GM21576 (cell line): ENCODE measurements at regions not wholly inside any gene's neighbourhood (a gene's known extent, or its start where the extent isn't known, plus 50 kb on each side); places are given as distances from the start of the nearest gene placed in this dataset.

Experiments
- ATAC-seq: cut with Tn5 transposase; IDR thresholded peaks from one replicate; pipeline ENCODE4 v1.9.1; 2021; ENCODE audit warnings: mild to moderate bottlenecking, moderate library complexity; ENCODE audit not compliant: unreplicated experiment

DNA sequence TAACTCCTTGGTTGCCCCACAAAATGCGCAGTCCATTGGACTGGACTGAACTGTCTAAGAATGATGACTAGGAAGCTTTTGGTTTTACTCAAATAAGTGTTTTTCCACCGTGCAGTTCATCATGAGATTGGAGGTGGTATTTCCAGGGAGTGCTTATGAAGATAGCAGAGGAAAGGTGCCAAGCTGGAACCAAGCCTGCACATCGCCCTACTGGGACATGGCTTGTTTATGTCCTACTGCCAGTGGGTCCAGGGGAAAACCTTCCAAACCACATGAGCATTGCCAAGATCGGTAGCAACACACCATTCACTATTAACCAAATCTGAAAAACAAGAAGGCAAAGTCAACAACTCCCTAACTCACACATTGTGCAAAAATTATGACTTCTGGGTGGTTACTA lies 54.7 kb upstream of the DSCAM start:
- ATAC-seq: no peak

DNA sequence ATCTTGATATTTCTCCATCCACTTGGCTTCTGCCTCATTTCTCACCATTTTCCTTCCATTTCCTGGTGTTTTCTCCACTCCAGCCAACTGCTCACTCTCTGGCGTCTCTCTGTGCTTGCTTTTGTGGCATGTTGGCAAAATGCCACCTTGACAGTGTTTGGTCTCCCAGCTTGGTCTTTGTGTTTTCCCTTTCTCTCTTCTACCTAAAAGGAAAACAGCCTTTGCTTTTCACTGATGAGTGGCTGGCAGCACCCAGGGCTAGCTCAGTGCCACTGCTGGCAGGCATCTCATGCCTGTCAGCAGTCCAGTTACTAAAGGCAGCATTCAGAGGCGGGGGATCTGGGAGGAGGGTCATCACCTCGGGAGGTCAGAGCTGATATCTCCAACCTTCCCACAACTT lies 55.3 kb upstream of the DSCAM start:
- ATAC-seq: no peak

DNA sequence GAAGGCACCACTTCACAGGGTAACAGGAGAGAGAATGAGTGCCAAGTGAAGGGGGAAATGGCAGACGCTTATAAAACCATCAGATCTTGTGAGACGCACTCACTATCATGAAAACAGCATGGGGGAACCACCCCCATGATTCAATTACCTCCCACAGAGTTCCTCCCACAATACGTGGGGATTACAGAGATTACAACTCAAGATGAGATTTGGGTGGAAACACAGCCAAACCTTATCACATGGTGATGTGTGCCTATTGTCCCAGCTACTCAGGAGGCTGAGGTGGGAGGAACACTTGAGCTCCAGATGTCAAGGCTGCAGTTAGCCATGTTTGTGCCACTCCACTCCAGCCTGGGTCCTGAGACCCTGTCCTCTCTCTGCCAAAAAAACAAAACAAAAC lies 56.0 kb upstream of the DSCAM start:
- no peak for ATAC-seq

DNA sequence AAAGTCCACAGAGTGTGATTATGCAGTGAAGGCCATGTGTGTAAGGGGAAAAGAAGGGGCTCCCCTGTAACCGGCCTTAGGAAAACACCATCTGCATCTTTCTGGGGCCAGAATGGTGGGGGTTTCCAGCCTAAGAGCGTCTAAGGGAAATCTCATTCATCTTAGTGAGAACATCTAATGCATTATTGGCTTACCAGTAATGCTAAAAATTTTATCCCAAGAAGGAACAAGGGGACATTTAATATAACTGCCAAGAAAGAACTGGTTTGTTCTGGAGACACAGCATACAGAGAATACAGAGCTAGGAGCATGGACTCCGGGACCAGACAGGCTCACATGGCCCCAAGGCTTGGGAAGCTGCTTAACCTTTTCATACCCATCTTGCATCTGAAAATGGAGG lies 58.3 kb upstream of the DSCAM start:
- no peak for ATAC-seq

DNA sequence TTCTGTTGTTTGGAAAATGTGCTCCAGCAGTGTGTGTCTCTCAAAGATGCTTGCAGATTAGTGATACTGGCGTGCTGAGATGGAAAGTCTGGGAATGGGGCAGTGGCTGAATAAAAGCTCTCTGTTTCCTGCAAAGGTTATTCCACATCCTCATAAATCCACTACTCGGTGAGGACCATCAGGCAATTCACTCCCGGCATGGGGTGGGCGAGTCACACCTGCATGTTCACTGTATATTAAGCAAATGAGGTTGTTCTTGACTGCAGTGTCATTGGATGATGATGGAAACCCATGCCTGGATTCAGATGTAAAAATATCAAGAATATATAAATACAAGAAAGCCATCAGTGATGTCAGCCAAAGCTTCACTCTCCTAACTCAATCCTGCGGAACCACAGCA lies 65.4 kb upstream of the DSCAM start:
- ATAC-seq: no peak

DNA sequence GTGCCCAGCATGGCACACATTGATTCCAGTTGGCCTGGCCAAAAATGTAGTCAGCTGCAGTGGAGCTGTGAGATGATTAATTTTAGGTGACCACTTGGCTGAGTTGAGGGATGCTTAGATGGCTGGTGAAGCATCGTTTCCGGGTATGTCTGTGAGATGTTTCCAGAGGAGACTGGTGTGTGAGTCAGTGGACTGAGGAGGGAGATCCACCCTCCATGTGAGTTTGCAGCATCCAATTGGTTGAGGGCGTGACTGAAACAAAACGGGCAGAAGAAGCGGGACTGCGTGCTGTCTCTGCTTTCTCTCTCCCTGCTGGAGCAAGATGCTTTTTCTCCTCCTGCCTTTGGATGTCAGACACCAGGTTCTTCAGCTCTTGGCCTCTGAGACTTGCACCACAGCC lies 68.2 kb upstream of the DSCAM start:
- ATAC-seq: no peak

DNA sequence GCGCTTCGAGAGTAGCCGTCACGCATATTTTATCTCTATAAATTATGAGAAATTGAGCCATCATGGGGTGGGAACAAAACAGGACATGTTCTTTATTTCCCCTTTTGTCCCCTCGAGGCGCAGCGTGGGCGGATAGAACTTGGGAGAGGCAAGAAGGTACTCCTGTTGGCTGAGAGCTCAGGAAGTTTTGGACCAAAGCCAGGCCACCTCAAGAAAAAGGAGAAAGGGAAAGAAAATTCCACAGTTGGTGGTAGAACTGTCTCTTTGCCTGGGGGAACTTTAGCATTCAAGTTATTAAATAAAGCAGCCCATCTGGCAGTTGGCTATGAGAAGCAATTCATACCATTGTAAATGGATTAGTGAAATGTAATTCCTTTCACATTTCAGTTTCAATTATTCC lies 76.4 kb upstream of the DSCAM start:
- no peak for ATAC-seq

DNA sequence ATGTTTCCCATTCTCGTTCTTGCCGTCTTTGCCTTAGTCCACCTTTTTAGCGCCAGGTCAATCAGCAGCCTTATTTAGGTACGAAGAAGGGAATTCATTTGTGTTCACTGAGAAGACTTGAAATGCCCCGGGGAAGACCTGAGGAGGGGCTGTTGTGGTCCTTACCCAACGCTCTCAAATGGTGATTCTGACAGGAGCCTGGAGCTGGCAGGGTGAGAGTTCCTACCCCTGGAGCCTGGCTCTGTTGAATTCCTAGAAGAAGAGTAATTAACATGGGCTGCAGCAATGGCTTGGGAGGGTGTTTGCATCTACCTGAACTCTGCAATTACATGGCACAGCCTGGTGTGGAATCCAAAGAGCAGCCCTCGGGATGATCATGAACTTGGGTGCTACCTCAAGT lies 76.9 kb upstream of the DSCAM start:
- no peak for ATAC-seq

DNA sequence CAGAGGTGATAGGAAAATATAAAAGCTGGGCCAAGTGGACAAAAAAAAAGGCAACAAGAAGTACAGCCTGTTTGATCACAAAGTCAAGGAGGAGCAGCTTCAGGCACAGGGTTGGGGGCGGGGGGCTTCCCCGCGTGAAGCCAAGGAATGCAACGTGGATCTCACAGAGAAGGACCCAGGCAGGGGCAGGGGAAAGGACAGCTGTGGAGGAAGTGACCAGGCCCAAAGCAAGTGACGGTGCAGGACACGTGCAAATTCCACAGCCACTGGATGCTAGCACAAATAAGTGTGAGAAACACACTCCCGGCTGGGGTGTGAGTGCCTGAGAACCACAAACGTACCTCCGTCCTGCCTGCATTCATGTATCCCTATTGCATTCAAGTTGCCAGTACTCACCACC lies 77.7 kb upstream of the DSCAM start:
- ATAC-seq: no peak

DNA sequence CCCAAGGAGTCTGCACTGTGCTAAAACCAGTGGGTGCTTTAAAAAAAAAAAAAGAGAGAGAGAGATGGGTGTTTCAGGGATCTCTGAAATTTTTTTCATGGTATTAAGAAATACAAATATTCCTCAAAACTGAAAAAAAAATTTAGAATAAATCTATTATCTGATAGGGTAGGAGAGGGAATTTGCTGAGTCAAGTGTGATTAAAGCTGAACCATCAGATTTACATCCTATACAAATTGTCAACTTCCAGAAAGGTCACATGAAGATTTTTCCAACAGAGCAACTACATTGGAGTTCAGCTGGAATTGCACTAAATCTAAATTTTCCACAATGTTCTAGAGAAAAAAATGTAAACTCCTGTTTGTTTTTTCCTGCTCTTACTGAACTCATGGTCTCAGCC lies 79.3 kb upstream of the DSCAM start:
- ATAC-seq: no peak

DNA sequence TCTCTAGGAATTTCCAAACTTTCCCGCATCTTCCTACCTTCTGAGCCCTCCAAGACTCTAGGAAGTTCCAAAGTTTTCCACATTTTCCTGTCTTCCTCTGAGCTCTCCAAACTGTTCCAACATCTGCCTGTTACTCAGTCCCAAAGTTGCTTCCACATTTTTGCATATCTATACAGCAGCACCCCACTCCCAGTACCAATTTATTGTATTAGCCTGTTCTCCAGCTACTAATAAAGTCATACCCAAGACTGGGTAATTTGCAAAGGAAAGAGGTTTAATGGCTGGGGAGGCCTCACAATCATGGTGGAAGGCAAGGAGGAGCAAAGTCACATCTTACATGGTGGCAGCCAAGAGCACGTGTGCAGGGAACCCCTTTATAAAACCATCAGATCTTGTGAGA lies 82.9 kb upstream of the DSCAM start:
- ATAC-seq: no peak

DNA sequence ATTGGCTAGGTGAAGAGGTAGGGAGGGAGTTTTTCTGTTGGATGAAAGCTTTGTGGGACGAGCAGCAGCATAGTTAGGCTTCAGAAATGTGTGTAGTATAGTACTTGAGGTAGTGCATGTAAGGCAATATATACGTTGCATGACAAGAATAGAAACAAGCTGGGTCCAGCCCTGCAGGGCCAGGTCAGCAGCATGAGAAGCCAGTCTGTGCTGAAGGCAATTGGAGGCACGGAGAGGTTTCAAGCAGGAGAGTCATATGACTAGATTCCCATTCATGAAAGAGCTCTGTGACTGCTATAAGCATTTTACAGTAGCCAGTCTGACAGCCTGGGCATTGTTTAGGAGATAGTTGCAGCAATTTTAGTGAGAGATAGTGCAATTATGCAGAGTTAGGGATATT lies 84.2 kb upstream of the DSCAM start:
- no peak for ATAC-seq

DNA sequence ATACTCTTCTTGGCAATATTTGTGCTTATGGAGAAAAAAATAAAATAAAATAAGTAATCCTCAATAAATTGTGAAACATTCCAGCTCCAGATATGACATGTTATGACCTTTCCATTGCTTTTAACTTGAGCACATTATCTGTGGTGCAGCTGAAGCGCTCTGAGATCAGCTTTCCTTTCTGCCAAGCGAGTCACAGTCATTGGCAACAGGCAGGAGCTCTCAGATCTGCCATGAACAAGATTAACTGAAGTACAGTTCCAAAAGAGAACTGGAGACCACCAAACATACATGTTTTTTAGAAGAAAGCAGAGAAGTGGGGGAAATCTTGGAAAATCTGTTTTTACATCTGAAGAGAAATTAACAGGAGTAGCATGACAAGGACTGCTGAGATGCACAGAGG lies 89.2 kb upstream of the DSCAM start:
- no peak for ATAC-seq

DNA sequence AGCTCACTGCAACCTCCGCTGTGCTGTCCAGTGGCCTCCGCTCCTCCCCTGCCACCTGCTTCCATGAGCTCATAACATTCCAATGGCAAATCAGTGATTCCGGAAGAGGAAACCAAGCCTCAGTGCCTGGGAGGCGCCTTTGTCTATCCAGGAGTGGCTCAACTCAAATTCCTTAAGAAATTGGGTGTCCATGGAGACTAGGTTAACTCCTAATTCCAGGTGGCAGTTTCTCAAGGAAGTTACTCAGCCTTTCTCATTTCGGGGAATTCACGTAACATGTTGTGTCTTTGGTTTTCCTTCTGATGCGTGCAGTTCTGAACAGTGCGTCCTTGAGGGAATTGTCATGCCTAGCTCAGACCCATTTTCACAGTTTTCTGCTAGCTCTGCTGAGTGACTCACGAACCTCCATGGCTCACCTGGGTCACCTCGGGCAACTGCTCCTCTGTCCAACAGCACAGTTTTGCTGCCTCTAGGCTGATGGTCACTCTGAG lies 89.9 kb upstream of the DSCAM start:
- ATAC-seq: no peak

DNA sequence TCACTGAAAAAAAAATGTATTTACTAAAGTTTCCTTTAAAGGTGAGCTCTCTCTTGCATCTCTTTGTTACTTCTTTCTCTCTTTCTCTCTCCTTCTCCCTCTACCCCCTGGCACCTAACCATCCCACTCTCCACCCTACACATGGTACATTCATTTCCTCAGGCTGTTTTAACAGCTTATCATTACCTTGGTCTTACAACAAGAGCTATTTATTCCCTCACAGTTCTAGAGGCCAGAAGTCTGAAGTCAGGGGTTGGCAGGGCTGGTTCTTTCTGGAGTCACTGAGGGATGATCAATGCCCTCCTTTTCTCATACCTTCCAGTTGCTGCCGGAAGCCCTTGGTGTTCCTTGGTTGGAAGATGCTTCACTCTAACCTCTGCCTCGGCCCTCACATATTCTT lies 91.1 kb upstream of the DSCAM start:
- ATAC-seq: no peak

DNA sequence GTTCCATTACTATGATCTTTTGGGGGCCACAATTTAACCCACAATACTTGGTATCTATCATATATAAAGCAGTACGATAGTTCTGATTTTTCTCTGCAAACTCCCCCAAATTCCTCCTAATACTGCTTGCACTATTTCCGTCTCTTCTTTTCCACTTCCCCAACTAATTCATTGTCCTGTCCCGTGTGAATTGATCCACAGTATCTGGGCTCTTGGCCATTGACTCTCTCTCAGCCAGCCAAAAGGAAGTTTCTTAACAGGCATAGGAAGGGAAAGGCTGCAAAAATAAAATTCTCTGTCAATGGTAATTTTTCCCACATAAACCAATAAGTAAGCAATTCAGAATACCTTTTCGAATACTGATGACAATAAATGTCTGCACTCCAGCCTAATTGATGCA lies 91.7 kb upstream of the DSCAM start:
- ATAC-seq: no peak

DNA sequence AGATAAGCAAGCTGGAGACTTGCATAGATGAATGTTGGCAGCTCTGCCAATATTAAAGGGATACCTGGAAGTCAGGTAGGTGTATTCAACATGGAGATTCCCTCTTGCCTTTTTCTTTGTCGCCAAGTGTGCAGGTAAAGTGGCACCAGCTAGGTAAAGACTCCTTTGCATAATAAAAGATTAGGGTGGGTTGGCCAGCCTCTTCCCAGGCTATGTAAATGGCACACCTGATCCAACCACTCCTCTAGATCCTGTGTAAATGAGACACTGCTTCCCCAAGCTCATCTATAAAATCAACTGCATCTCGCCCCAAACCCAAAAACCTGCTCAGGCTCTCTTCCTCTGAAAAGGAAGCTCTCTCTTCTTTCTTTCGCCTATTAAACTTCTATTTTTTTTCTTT lies 100.8 kb upstream of the DSCAM start:
- ATAC-seq: no peak

DNA sequence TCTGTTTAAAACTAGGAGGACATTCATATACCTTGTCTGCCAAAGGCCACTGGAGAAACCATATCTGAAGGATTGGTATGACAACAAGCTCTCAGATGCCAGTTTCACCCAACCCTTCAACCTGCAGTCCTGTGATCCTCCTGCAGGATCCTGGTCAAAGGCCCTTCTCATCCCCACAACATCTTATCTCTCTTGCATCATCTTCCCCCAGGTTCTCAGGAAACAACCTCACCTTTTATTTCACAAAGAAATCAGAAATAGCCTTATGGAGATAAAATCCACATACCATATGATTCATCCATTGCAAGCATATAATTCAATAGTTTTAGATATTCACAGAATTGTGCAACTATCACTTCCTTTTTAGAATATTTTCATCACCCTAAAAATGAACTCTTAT lies 104.0 kb upstream of the DSCAM start:
- no peak for ATAC-seq

DNA sequence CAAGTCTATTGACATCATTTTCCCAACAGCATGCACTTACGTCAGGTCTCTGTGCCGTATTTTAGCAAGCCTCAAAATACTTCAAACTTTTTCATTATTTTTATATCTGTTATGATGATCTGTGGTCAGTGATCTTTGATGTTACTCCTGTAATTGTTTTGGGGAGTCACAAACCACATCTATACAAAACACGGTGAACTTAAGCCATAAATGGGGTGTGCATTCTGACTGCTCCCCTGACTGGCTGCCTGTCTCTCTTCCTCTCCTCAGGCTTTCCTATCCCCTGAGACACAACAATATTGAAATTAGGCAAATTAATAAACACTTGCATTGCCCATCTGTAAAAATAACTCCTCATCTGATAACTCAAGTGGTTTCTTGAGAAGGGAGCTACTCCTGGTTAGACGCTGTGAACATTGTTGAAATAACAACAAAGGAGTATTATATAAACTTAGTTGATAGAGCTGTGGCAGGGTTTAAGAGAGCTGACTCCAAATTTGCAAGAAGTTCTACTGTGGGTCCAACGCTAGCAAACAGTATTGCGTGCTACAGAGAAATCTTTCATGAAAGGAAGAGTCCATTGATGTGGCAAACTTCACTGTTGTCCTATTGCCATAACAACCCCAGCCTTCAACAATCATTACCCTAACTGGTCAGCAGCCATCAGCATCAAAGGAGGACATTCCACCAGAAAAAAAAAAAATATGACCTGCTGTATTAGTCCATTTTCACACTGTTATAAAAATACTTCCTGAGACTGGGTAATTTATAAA lies 105.8 kb upstream of the DSCAM start:
- no peak for ATAC-seq

DNA sequence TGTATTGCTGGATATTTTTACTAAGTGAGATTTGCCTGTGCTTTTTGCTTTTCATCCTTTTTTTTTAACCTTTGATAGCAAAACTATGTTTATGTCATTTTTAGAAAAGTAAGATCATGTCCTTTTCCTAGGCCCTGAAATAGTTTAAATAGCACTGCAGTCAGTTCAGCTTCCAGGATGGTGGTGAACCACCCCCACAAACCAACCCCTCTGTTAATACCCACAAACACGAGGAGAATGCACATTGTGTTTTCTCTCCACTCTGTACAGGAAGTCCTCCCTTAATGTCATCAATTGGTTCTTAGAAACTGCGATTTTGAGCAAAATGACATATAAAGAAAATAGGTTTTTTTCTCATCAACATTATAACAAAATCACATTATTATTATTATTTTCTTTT lies 117.7 kb upstream of the DSCAM start:
- no peak for ATAC-seq

DNA sequence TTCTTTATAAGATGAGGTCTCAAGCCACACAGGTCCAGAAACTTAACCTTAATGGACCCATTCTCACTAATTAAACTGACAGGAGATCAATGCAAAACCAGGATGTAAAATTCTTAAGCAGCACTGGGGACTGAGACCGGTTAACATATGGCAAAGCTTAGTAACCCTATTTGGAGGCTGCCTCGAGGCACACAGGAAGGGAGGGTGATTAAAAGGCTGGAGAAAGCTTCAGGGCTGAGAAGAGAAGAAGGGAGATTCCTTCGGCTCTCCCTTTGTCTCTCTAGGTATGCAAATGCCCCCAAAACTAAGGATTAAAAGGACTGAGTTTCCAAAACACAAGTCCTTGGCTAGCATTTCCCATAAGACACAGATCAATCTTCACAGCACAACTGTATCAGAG lies 120.8 kb upstream of the DSCAM start:
- no peak for ATAC-seq

DNA sequence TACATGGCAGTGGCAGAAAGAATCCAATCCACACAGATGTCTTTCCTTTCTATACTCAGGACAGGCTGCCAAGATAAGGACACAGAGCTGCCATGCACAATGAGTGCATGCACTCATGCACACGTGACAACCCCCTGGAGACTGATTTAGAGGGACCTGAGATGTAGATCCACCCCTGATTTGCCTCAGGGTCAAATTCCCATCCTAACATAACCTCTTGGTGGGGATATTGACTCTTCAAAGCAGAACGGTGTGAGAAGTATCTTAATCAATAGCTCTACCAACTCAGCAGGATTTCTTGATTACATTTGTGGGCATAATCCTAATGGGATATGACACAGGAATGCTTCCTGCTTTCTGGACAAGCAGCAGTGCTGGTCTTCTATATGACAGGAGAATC lies 125.2 kb upstream of the DSCAM start:
- no peak for ATAC-seq
